OCI-LY7 (cell line): ENCODE measurements at regions not wholly inside any gene's neighbourhood (a gene's known extent, or its start where the extent isn't known, plus 50 kb on each side); places are given as distances from the start of the nearest gene placed in this dataset.

Experiments used
- EZH2phosphoT487 ChIP-seq: fragments of 200-600 bp; sonication (generic); IDR thresholded peaks from 2 replicates; pipeline ENCODE4 v1.6.1; 2018; ENCODE audit warnings: low read depth, borderline replicate concordance, mild to moderate bottlenecking, mixed run types, antibody characterized with exemption, low read length, moderate library complexity, mixed read lengths
- TF ChIP-seq, protein P1 (sequence below): fragments of 200-600 bp; sonication (generic); conservative IDR thresholded peaks from 2 replicates; pipeline ENCODE4 v1.5.1; 2014; ENCODE audit warnings: mild to moderate bottlenecking, antibody characterized with exemption, low read length, moderate library complexity, mixed read lengths

DNA sequence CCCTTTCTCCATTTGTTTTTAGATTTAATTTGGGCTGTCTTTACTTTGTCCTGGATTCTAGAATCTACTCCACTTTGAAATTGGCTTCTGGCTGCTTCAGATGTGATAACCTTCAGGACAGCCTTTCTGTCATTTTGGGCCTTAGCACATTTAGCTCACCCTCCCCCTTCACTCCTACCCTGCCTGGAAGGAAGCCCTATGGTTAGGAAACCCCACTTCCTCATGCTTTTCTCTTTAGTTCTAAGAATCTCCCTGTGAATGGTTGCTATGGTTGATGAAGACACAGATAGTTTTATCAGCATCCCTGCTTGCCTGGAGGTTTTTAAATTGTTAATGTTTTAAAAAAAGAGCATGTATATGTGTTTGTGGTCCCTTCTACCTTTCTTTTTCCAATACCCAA lies 100.7 kb upstream of the PTPN13 start:
- TF ChIP-seq, protein P1, sequence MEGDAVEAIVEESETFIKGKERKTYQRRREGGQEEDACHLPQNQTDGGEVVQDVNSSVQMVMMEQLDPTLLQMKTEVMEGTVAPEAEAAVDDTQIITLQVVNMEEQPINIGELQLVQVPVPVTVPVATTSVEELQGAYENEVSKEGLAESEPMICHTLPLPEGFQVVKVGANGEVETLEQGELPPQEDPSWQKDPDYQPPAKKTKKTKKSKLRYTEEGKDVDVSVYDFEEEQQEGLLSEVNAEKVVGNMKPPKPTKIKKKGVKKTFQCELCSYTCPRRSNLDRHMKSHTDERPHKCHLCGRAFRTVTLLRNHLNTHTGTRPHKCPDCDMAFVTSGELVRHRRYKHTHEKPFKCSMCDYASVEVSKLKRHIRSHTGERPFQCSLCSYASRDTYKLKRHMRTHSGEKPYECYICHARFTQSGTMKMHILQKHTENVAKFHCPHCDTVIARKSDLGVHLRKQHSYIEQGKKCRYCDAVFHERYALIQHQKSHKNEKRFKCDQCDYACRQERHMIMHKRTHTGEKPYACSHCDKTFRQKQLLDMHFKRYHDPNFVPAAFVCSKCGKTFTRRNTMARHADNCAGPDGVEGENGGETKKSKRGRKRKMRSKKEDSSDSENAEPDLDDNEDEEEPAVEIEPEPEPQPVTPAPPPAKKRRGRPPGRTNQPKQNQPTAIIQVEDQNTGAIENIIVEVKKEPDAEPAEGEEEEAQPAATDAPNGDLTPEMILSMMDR = no peak
- TF ChIP-seq EZH2phosphoT487 = no peak
